Neural crest cell (in vitro differentiated cells): ENCODE measurements at regions not wholly inside any gene's neighbourhood (a gene's known extent, or its start where the extent isn't known, plus 50 kb on each side); places are given as distances from the start of the nearest gene placed in this dataset.

ENCODE experiments used
- DNase-seq: peaks from one replicate; pipeline ENCODE4 v3.0.0; 2021; ENCODE audit warnings: low read depth, mixed read lengths, low spot score
- H3K27ac Mint-ChIP-seq: one replicate; pipeline ENCODE4 v1.8.0; 2021; ENCODE audit warnings: mild to moderate bottlenecking, mixed read lengths; ENCODE audit not compliant: unreplicated experiment
- H3K27me3 Mint-ChIP-seq: 2 replicates; pipeline ENCODE4 v1.8.0; 2021; ENCODE audit warnings: low read depth, mild to moderate bottlenecking, mixed read lengths
- H3K36me3 Mint-ChIP-seq: 2 replicates; pipeline ENCODE4 v1.8.0; 2021; ENCODE audit warnings: low read depth, mild to moderate bottlenecking, mixed read lengths
- H3K4me1 Mint-ChIP-seq: 2 replicates; pipeline ENCODE4 v1.8.0; 2021; ENCODE audit warnings: mixed read lengths
- H3K4me3 Mint-ChIP-seq: one replicate; pipeline ENCODE4 v1.8.0; 2021; ENCODE audit warnings: mild to moderate bottlenecking, mixed read lengths
- H3K9me3 Mint-ChIP-seq: 2 replicates; pipeline ENCODE4 v1.8.0; 2021; ENCODE audit warnings: mixed read lengths
- CTCF ChIP-seq: fragments of 200-600 bp; sonication (generic); conservative IDR thresholded peaks from 2 replicates; pipeline ENCODE4 v1.5.0; 2021; ENCODE audit warnings: antibody characterized with exemption, mild to moderate bottlenecking

GRCh38 chr6:109236115-109237076, 141.1 kb downstream of the CEP57L1 start:
- Mint-ChIP-seq H3K27me3 (peaks cover 22% of the 10 kb centered on the region), H3K4me3 (no peak overlapping the region)
- peak; percentile 35 for TF ChIP-seq CTCF

GRCh38 chr6:109235481-109236038, 140.3 kb downstream of the CEP57L1 start:
- peaks cover 3% of the 10 kb centered on the region for H3K9me3 Mint-ChIP-seq
- TF ChIP-seq CTCF, result no peak
- peaks cover 24% of the 10 kb centered on the region for H3K4me1 Mint-ChIP-seq
- no peak overlapping the region for H3K27ac Mint-ChIP-seq
- no peaks in the 10 kb centered on the region for H3K36me3 Mint-ChIP-seq
- DNase-seq, result no peak
- no peak overlapping the region for H3K4me3 Mint-ChIP-seq
- H3K27me3 Mint-ChIP-seq, result peaks cover 22% of the 10 kb centered on the region

More at GRCh38 chr6:109236115-109237076, 141.1 kb downstream of the CEP57L1 start:
- Mint-ChIP-seq H3K36me3 (no peaks in the 10 kb centered on the region), H3K27ac (no peak overlapping the region), H3K4me1 (peaks cover 26% of the 10 kb centered on the region), H3K9me3 (peaks cover 3% of the 10 kb centered on the region)
- no peak for DNase-seq

- Mint-ChIP-seq H3K4me1 (no peaks in the 10 kb centered on the region), H3K4me3 (no peak overlapping the region), H3K27ac (no peak overlapping the region), H3K36me3 (no peaks in the 10 kb centered on the region), H3K9me3 (peaks cover 3% of the 10 kb centered on the region), H3K27me3 (peaks cover 2% of the 10 kb centered on the region)
- DNase-seq, result no peak
- no peak for TF ChIP-seq CTCF
Observed at GRCh38 chr6:109230453-109230852, 135.1 kb downstream of the CEP57L1 start.

GRCh38 chr6:109229536-109229935, 134.2 kb downstream of the CEP57L1 start:
- Mint-ChIP-seq H3K9me3 (peaks cover 1% of the 10 kb centered on the region), H3K4me1 (no peaks in the 10 kb centered on the region), H3K27me3 (no peaks in the 10 kb centered on the region), H3K36me3 (no peaks in the 10 kb centered on the region), H3K4me3 (no peak overlapping the region), H3K27ac (no peak overlapping the region)
- TF ChIP-seq CTCF, result no peak
- DNase-seq, result no peak

GRCh38 chr6:109227646-109228045, 132.3 kb downstream of the CEP57L1 start:
- no peak for DNase-seq
- Mint-ChIP-seq H3K27me3 (no peaks in the 10 kb centered on the region), H3K4me3 (no peak overlapping the region), H3K4me1 (no peaks in the 10 kb centered on the region), H3K36me3 (no peaks in the 10 kb centered on the region), H3K9me3 (no peaks in the 10 kb centered on the region), H3K27ac (no peak overlapping the region)
- no peak for TF ChIP-seq CTCF
